ENCODE measurements at regions not wholly inside any gene's neighbourhood (a gene's known extent, or its start where the extent isn't known, plus 50 kb on each side); places are given as distances from the start of the nearest gene placed in this dataset.

DNA sequence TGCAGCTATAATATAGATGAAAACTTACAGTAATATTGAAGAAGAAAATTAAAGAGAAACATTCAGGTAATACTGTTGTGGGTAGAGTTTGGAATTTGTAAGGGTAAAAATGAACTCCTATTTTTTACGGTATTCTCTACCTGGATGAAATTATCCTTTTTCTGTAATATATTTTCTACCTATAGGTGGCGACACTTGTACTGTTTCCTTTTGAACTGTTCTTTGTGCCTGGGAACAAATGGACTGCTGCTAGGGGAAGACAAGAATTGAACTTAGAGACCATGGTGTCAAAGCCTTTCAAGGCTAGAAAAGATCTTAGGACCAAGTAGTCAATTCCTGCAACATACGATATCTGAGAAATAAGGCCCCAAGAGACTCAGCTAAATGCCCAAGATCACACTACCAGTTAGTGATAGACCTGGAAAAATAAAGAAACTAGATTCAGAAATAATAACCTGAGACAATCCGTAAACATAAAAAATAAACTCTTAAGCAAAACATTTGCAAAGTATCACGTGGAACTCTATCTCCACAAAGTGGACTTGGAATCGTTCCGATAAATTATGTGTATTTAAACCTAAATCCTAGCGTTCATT, 383.8 kb downstream of the TFAP2A start:
- Histone ChIP-seq H4K20me1 (ENCODE audit: control insufficient read depth, insufficient read depth, insufficient read length) (no peaks in the 10 kb centered on the region), H3K18ac (ENCODE audit: insufficient read length, low read depth, low read length) (no peak overlapping the region), H2BK20ac (ENCODE audit: low read depth, low read length, poor library complexity, severe bottlenecking) (no peak overlapping the region), H3K27ac (ENCODE audit: insufficient read length, low read depth, low read length) (no peak overlapping the region), H2AFZ (ENCODE audit: low read length) (no peak overlapping the region), H3K14ac (ENCODE audit: insufficient read depth, low read length) (no peak overlapping the region), H3K23me2 (ENCODE audit: insufficient read length, low read depth, low read length, poor library complexity, severe bottlenecking) (no peaks in the 10 kb centered on the region), H3K4me2 (ENCODE audit: insufficient read depth, insufficient read length, low read length) (no peak overlapping the region), H3K79me2 (ENCODE audit: insufficient read depth, low read length) (no peaks in the 10 kb centered on the region), H2BK15ac (ENCODE audit: low read depth, low read length) (no peak overlapping the region), H3T11ph (ENCODE audit: low read length) (no peak overlapping the region), H3K27me3 (ENCODE audit: insufficient read depth, low read length) (no peaks in the 10 kb centered on the region), H3K23ac (ENCODE audit: insufficient read length, low read depth, low read length) (no peak overlapping the region), H4K91ac (ENCODE audit: insufficient read length, low read depth, low read length) (no peak overlapping the region), H3K9ac (ENCODE audit: extremely low read depth, insufficient read length, low read length) (no peak overlapping the region), H4K5ac (ENCODE audit: insufficient read length, low read depth, low read length) (no peak overlapping the region), H2BK5ac (ENCODE audit: insufficient read length, low read length) (no peak overlapping the region), H3K9me3 (ENCODE audit: control insufficient read depth, low read depth, low read length) (no peaks in the 10 kb centered on the region), H2AK5ac (ENCODE audit: insufficient read length, low read length) (no peak overlapping the region), H3K4me1 (ENCODE audit: insufficient read depth, low read length) (no peaks in the 10 kb centered on the region), H2BK120ac (ENCODE audit: low read depth, low read length, poor library complexity, severe bottlenecking) (no peak overlapping the region), H3K4ac (ENCODE audit: low read depth, low read length) (no peak overlapping the region), H2BK12ac (ENCODE audit: insufficient read length, low read depth, low read length) (no peak overlapping the region), H3K79me1 (ENCODE audit: insufficient read depth, low read depth, low read length, poor library complexity, severe bottlenecking) (no peaks in the 10 kb centered on the region), H3K56ac (ENCODE audit: insufficient read length, low read depth, low read length) (no peak overlapping the region), H4K8ac (replicated peaks; ENCODE audit: insufficient read length, low read depth, low read length) (no peak overlapping the region)
- peaks cover 5 to 9% of the 10 kb centered on the region in 2 experiments; a peak in 3 of 4 replicates for H3K4me1 Mint-ChIP-seq
- H3K27ac Mint-ChIP-seq, result no peak overlapping the region
- TF ChIP-seq, protein P1, sequence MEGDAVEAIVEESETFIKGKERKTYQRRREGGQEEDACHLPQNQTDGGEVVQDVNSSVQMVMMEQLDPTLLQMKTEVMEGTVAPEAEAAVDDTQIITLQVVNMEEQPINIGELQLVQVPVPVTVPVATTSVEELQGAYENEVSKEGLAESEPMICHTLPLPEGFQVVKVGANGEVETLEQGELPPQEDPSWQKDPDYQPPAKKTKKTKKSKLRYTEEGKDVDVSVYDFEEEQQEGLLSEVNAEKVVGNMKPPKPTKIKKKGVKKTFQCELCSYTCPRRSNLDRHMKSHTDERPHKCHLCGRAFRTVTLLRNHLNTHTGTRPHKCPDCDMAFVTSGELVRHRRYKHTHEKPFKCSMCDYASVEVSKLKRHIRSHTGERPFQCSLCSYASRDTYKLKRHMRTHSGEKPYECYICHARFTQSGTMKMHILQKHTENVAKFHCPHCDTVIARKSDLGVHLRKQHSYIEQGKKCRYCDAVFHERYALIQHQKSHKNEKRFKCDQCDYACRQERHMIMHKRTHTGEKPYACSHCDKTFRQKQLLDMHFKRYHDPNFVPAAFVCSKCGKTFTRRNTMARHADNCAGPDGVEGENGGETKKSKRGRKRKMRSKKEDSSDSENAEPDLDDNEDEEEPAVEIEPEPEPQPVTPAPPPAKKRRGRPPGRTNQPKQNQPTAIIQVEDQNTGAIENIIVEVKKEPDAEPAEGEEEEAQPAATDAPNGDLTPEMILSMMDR (conservative IDR thresholded peaks at IDR 0.05), result peak; percentile 82
- no peaks in the 10 kb centered on the region for H3K9me3 Mint-ChIP-seq
- no CpG with 5 or more reads among the region's 8 CpGs for WGBS (ENCODE audit: extremely low coverage, insufficient read length, low lambda C conversion rate)
- H3K4me3 Mint-ChIP-seq, result no peak overlapping the region
- peaks cover 28% of the 10 kb centered on the region for H3K27me3 Mint-ChIP-seq (ENCODE audit: low read depth)
- no peak for DNase-seq
- no peaks in the 10 kb centered on the region for H3K36me3 Mint-ChIP-seq (ENCODE audit: insufficient read depth in 1 of 3, low read depth in 3 of 3)

Data from H9 (cell line).